Stimulated activated CD8-positive, alpha-beta memory T cell treated with anti-CD3 and anti-CD28 coated beads, Interleukin-15, amount 100 ng/mL, for 4 hours (primary cell): ENCODE measurements at regions not wholly inside any gene's neighbourhood (a gene's known extent, or its start where the extent isn't known, plus 50 kb on each side); places are given as distances from the start of the nearest gene placed in this dataset.
"Not testable (repeated sequence)": the region's sequence is repeated elsewhere in the genome, so short reads cannot be mapped to it uniquely, and the experiment has no call there.

Source experiments
- DNase-seq, 2 donors: peaks; one replicate each; pipeline ENCODE4 v3.0.0-alpha.2; 2020; ENCODE audit warnings: low read depth in 2 of 2

DNA sequence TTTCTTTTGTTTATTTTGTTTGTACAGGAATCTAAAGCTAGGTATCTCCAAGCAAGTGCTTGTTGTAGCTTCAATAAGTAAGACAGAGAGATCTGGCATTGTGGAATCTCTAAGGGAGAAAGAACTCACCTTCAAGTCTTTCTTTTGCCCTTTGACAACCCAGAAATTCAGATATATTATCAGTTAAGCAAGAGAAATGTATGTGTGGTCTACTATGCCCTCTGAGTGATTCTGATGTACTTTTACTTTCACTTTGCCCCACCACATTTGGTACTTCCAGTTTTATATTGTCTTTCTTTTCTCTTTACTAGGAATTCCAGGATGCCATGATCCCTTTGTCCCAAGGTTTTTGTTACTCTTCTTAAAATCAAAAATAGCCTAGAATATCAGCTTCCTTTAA, 259.6 kb upstream of the PIK3C3 start:
- DNase-seq: no peak

GRCh38 chr18:41693008-41693407, 262.0 kb upstream of the PIK3C3 start:
- DNase-seq: no peak

DNA sequence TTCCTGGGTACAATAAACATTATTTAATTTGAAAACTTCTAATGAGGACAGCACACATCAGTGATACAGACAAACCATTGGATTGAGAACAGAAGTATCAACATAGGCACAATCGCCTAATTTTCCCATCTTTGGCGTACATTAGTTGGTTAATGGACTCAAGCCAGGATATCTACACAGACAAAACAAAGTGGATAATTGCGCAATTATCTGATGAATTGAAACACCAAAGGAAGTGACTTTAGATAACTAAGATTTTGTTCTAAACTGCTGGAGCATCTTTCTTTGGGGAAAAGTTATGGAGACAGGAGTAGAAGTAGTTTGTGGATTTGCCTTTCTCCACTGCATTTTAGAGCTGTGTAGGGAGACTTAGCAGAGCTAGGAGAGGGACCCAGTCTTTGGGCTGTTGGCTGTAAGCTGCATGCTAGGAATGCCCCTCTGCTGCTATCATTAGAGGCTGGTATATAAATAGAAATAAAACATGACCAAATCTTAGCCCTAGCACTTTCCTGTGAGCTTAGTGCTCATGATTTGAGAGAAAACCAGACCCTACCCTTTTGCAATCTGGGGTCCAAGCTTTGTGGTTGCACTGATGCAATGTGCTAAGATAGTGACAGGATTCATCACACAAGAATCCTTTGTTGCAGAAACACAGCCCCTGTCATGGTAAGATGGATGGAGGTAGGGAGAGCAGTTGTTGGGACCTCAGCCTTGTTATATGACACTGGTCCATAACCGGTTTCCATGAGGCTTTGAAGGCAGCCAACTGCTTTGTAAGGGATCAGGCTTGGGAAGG, 264.5 kb upstream of the PIK3C3 start:
- no peak for DNase-seq

DNA sequence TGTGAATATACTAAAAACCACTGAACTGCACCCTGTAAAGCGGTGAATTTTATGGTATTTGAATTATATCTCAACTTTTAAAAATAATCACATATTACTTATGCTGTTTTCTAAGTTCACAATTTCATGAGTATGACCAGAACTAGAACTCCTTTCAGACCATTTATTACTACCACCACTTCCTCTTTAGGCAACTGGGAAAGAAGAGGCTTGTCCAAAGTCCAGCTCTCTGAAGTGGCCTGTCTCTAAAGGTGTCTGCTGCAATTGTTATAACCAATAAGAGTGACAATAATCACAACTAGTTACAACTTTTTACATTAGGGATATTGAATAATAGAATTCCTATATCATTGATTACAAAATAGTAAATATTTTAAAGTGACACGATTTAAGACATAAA, 267.9 kb upstream of the PIK3C3 start:
- DNase-seq: no peak

- DNase-seq: no peak
These were observed 273.7 kb upstream of the PIK3C3 start for GRCh38 chr18:41681138-41681880.

DNA sequence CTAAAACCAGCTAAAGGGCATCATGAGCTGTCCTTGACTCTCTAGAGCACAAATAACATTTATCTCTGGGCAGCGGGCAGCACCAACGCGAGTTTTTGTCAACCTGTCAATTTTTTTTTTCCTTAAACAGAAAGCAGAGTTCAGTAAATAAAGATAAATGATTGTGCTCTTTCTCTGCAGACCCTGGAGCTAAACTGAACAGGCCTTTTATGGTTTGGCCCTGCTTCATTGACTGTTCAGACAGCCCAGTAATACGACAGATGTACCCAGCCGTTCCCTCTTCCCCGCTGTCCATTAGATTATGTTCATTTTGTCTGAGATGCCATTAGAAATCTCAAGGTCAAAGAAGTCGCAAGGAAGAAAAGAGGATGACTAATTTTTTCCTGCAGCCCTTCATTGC, 280.5 kb upstream of the PIK3C3 start:
- no peak for DNase-seq

- no peak for DNase-seq
These were observed 288.8 kb upstream of the PIK3C3 start for GRCh38 chr18:41666231-41666630.

GRCh38 chr18:41665210-41665609, 289.8 kb upstream of the PIK3C3 start:
- DNase-seq: no peak

DNA sequence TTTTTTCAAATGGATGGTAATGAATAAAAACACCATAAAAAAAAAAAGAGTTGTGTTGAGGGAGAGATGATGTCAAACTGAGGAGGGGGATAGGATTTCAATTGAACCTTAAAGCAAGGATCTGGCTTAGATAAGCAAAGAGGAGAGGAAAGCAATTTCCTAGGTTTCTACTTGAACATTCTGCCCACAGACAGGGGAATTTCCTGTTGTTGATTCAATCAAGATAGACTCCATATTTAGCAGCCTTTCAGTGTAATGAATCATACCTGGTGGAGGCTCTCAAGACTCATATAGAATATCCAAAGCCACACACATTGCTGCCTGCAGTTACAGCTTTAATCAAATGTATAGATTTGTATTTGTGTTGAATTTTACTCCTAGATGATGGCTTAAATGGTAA, 294.4 kb upstream of the PIK3C3 start:
- no peak for DNase-seq

- no peak for DNase-seq
These were observed 295.4 kb upstream of the PIK3C3 start for GRCh38 chr18:41659438-41660130.

- no peak for DNase-seq
These were observed 297.8 kb upstream of the PIK3C3 start for GRCh38 chr18:41657189-41657588.

DNA sequence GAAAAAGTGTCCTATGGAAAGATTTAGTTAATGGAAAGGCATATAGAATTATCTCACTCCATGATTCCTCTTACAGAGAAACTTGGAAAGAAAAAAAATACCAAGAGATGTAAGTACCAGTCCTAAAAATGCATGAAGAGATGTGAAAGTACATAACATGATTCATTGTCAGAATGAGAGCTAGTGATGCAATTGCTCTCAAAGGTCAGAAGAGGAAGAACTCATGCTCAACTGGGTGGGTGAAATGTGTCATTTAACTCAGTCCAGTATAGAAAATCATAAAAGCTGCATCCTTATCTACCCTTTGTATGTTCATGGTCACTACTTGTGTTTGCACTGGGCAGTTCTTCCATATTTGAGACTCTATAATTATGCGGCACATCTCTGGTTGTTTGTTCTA, 300.0 kb upstream of the PIK3C3 start:
- no peak for DNase-seq

GRCh38 chr18:41647914-41648313, 307.1 kb upstream of the PIK3C3 start:
- no peak for DNase-seq

GRCh38 chr18:41646915-41647620, 308.0 kb upstream of the PIK3C3 start:
- no peak for DNase-seq

- DNase-seq: no peak
These were observed 309.3 kb upstream of the PIK3C3 start for GRCh38 chr18:41645589-41646360.

GRCh38 chr18:41644466-41644865, 310.6 kb upstream of the PIK3C3 start:
- no peak for DNase-seq

- DNase-seq: no peak
These were observed 311.6 kb upstream of the PIK3C3 start for GRCh38 chr18:41643427-41643826.

GRCh38 chr18:41642756-41643155, 312.3 kb upstream of the PIK3C3 start:
- DNase-seq: no peak

GRCh38 chr18:41639218-41639617, 315.8 kb upstream of the PIK3C3 start:
- no peak for DNase-seq

DNA sequence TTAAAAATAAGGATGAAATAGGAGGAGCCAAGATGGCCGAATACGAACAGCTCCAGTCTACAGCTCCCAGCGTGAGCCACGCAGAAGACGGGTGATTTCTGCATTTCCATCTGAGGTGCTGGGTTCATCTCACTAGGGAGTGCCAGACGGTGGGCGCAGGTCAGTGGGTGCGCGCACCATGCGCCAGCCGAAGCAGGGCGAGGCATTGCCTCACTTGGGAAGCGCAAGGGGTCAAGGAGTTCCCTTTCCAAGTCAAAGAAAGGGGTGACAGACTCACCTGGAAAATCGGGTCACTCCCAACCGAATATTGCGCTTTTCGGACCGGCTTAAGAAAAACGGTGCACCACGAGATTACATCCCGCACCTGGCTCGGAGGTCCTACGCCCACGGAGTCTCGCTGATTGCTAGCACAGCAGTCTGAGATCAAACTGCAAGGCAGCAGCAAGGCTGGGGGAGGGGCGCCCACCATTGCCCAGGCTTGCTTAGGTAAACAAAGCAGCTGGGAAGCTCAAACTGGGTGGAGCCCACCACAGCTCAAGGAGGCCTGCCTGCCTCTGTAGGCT, 323.2 kb upstream of the PIK3C3 start:
- DNase-seq: not testable (repeated sequence)
